ENCODE measurements at regions not wholly inside any gene's neighbourhood (a gene's known extent, or its start where the extent isn't known, plus 50 kb on each side); places are given as distances from the start of the nearest gene placed in this dataset.

DNA sequence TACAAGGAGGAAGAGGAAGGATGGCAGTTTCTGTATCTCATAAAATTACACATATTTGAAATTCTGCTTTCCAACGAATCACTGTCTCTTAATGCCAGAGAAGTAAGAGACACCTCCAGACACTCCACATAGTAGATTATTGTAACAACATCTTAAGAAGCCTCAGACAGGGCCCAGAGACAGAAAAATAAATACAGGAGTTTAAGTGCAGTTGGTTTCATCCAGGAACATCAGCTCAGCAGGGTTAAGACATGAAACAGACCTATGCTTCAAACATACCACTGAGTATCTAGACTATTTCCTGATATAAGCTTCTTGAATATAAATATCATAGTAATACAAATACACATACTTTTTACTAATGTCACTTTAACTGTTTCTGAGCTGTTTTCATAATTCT, 290.3 kb downstream of the ADAMTS20 start:
- TF ChIP-seq, protein P1, sequence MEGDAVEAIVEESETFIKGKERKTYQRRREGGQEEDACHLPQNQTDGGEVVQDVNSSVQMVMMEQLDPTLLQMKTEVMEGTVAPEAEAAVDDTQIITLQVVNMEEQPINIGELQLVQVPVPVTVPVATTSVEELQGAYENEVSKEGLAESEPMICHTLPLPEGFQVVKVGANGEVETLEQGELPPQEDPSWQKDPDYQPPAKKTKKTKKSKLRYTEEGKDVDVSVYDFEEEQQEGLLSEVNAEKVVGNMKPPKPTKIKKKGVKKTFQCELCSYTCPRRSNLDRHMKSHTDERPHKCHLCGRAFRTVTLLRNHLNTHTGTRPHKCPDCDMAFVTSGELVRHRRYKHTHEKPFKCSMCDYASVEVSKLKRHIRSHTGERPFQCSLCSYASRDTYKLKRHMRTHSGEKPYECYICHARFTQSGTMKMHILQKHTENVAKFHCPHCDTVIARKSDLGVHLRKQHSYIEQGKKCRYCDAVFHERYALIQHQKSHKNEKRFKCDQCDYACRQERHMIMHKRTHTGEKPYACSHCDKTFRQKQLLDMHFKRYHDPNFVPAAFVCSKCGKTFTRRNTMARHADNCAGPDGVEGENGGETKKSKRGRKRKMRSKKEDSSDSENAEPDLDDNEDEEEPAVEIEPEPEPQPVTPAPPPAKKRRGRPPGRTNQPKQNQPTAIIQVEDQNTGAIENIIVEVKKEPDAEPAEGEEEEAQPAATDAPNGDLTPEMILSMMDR (IDR thresholded peaks at IDR 0.05), result no peak
- no peak for TF ChIP-seq POLR2A (IDR thresholded peaks at IDR 0.05)
